Colonic mucosa (tissue), 4 donors: ENCODE measurements at regions not wholly inside any gene's neighbourhood (a gene's known extent, or its start where the extent isn't known, plus 50 kb on each side); places are given as distances from the start of the nearest gene placed in this dataset.

Source experiments
- DNase-seq: peaks from one replicate; pipeline ENCODE4 v3.0.0-alpha.2; 2020
- H3K27ac ChIP-seq: fragments of 200-600 bp; one replicate; pipeline ENCODE4 v1.8.0; 2021
- H3K27me3 ChIP-seq: fragments of 200-600 bp; one replicate; pipeline ENCODE4 v1.8.0; 2021
- H3K36me3 ChIP-seq: fragments of 200-600 bp; one replicate; pipeline ENCODE4 v1.8.0; 2021
- H3K4me1 ChIP-seq: fragments of 200-600 bp; one replicate; pipeline ENCODE4 v1.8.0; 2021; ENCODE audit warnings: mild to moderate bottlenecking
- H3K4me3 ChIP-seq: fragments of 200-600 bp; one replicate; pipeline ENCODE4 v1.8.0; 2021
- H3K9ac ChIP-seq, 2 donors: one replicate each; pipeline ENCODE4 v1.7.0; 2013; ENCODE audit warnings: control low read depth in 2 of 2, low read depth in 2 of 2, low read length in 2 of 2
- H3K9me3 ChIP-seq: fragments of 200-600 bp; one replicate; pipeline ENCODE4 v1.8.0; 2021
- CTCF ChIP-seq: fragments of 200-600 bp; IDR thresholded peaks from one replicate; pipeline ENCODE4 v1.8.0; 2022; ENCODE audit warnings: antibody characterized with exemption, mild to moderate bottlenecking
- intact Hi-C: fragments of 100-400 bp; cut with DNase I; formaldehyde crosslinking; loops from one replicate; pipeline ENCODE4 v1.14.1; 2022
- donor health status: healthy.
- donor health status: DM: no; HTN: no; CAD: no.
- donor health status: DM: no; HTN: no; CAD: no.

GRCh38 chr6:65798280-65799014 is 91.4 kb upstream of the EYS start:
- no peak for DNase-seq
- Histone ChIP-seq H3K9ac (no peak overlapping the region), H3K36me3 (no peaks in the 10 kb centered on the region), H3K4me1 (no peaks in the 10 kb centered on the region), H3K9me3 (no peaks in the 10 kb centered on the region), H3K4me3 (no peak overlapping the region), H3K27ac (no peak overlapping the region), H3K27me3 (no peaks in the 10 kb centered on the region)
- no peak for TF ChIP-seq CTCF
- intact Hi-C loops = no loop called here

GRCh38 chr6:65790666-65791065 is 83.6 kb upstream of the EYS start:
- Histone ChIP-seq H3K4me3 (no peak overlapping the region), H3K9ac (no peak overlapping the region), H3K27me3 (no peaks in the 10 kb centered on the region), H3K4me1 (no peaks in the 10 kb centered on the region), H3K9me3 (no peaks in the 10 kb centered on the region), H3K36me3 (no peaks in the 10 kb centered on the region), H3K27ac (no peak overlapping the region)
- TF ChIP-seq CTCF = no peak
- intact Hi-C loops = no loop called here
- no peak for DNase-seq

- Histone ChIP-seq H3K4me1 (no peaks in the 10 kb centered on the region), H3K27ac (no peak overlapping the region), H3K4me3 (no peak overlapping the region), H3K36me3 (no peaks in the 10 kb centered on the region), H3K9ac (no peak overlapping the region), H3K9me3 (no peaks in the 10 kb centered on the region), H3K27me3 (no peaks in the 10 kb centered on the region)
- no peak for DNase-seq
- intact Hi-C loops = no loop called here
- TF ChIP-seq CTCF = no peak
Observed at GRCh38 chr6:65787787-65788186, 80.8 kb upstream of the EYS start.

- Histone ChIP-seq H3K9ac (no peak overlapping the region), H3K36me3 (no peaks in the 10 kb centered on the region), H3K27ac (no peak overlapping the region), H3K9me3 (no peaks in the 10 kb centered on the region), H3K4me1 (no peaks in the 10 kb centered on the region), H3K27me3 (no peaks in the 10 kb centered on the region), H3K4me3 (no peak overlapping the region)
- no peak for TF ChIP-seq CTCF
- intact Hi-C loops = no loop called here
- no peak for DNase-seq
Observed at GRCh38 chr6:65786815-65787214, 79.8 kb upstream of the EYS start.

- H3K36me3 ChIP-seq = no peaks in the 10 kb centered on the region
- no peaks in the 10 kb centered on the region for H3K9me3 ChIP-seq
Observed at GRCh38 chr6:65780691-65781090, 73.7 kb upstream of the EYS start.

More at GRCh38 chr6:65780691-65781090, 73.7 kb upstream of the EYS start:
- no peak for DNase-seq
- no peak for TF ChIP-seq CTCF
- Histone ChIP-seq H3K27me3 (no peaks in the 10 kb centered on the region), H3K9ac (no peak overlapping the region), H3K27ac (no peak overlapping the region), H3K4me3 (no peak overlapping the region), H3K4me1 (no peaks in the 10 kb centered on the region)
- intact Hi-C loops = no loop called here
